ENCODE measurements at regions not wholly inside any gene's neighbourhood (a gene's known extent, or its start where the extent isn't known, plus 50 kb on each side); places are given as distances from the start of the nearest gene placed in this dataset.

DNA sequence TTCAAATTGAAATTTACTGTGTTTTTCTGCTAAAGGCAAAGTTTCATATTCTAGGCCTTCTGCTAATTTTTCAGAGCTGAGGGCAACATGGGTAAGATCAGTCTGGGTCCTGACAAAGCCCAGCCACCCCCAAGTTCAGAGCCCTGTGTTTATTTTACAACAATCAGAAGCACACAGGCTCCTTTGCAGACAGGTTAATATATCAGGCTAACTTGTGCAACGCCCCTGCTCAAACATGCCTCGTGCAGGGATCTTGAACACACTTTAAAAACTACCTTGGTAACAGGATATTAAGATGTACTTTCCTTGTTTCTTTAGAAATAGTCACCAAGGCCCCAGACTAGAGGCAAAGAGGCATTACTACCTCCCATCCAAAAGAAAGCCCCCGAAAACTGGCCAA is 64.0 kb downstream of the POLR2M start:
- TF ChIP-seq, protein P1, sequence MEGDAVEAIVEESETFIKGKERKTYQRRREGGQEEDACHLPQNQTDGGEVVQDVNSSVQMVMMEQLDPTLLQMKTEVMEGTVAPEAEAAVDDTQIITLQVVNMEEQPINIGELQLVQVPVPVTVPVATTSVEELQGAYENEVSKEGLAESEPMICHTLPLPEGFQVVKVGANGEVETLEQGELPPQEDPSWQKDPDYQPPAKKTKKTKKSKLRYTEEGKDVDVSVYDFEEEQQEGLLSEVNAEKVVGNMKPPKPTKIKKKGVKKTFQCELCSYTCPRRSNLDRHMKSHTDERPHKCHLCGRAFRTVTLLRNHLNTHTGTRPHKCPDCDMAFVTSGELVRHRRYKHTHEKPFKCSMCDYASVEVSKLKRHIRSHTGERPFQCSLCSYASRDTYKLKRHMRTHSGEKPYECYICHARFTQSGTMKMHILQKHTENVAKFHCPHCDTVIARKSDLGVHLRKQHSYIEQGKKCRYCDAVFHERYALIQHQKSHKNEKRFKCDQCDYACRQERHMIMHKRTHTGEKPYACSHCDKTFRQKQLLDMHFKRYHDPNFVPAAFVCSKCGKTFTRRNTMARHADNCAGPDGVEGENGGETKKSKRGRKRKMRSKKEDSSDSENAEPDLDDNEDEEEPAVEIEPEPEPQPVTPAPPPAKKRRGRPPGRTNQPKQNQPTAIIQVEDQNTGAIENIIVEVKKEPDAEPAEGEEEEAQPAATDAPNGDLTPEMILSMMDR (IDR thresholded peaks at IDR 0.05; ENCODE audit: insufficient read depth, low read length): no peak
- TF ChIP-seq GABPA (IDR thresholded peaks at IDR 0.05; ENCODE audit: low read depth) (no peak), POLR2AphosphoS5 (IDR thresholded peaks at IDR 0.05; ENCODE audit: low read depth) (no peak)
- TF ChIP-seq, protein P2, sequence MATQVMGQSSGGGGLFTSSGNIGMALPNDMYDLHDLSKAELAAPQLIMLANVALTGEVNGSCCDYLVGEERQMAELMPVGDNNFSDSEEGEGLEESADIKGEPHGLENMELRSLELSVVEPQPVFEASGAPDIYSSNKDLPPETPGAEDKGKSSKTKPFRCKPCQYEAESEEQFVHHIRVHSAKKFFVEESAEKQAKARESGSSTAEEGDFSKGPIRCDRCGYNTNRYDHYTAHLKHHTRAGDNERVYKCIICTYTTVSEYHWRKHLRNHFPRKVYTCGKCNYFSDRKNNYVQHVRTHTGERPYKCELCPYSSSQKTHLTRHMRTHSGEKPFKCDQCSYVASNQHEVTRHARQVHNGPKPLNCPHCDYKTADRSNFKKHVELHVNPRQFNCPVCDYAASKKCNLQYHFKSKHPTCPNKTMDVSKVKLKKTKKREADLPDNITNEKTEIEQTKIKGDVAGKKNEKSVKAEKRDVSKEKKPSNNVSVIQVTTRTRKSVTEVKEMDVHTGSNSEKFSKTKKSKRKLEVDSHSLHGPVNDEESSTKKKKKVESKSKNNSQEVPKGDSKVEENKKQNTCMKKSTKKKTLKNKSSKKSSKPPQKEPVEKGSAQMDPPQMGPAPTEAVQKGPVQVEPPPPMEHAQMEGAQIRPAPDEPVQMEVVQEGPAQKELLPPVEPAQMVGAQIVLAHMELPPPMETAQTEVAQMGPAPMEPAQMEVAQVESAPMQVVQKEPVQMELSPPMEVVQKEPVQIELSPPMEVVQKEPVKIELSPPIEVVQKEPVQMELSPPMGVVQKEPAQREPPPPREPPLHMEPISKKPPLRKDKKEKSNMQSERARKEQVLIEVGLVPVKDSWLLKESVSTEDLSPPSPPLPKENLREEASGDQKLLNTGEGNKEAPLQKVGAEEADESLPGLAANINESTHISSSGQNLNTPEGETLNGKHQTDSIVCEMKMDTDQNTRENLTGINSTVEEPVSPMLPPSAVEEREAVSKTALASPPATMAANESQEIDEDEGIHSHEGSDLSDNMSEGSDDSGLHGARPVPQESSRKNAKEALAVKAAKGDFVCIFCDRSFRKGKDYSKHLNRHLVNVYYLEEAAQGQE (IDR thresholded peaks at IDR 0.05; ENCODE audit: insufficient replicate concordance, low read depth): no peak
